PC-9 (cell line): ENCODE measurements at regions not wholly inside any gene's neighbourhood (a gene's known extent, or its start where the extent isn't known, plus 50 kb on each side); places are given as distances from the start of the nearest gene placed in this dataset.

ENCODE experiments used
- BruUV-seq: library from RNA; stranded (reverse); fragments of 400-500 nt; replicated peaks from 2 replicates; lab custom pipeline; 2021; lab: Mats Ljungman, UMichigan
- CTCF ChIA-PET: fragments of 300-600 bp; sonication (Branson Sonifier 250); formaldehyde crosslinking; loops from one replicate; lab custom pipeline; 2022; ENCODE audit warnings: antibody characterized with exemption; lab: Charles Lee
- POLR2A ChIA-PET: fragments of 300-600 bp; sonication (Branson Sonifier 250); formaldehyde crosslinking; loops from one replicate; lab custom pipeline; 2022; ENCODE audit warnings: antibody characterized with exemption; ENCODE audit not compliant: unreplicated experiment; lab: Charles Lee
- DNase-seq, 2 experiments: peaks; one replicate each; pipeline versions ENCODE4 v3.0.0 to v3.0.0-alpha.2; 2015 to 2022; ENCODE audit warnings: mixed read lengths in 1 of 2
- H2AFZ ChIP-seq: fragments of 200-600 bp; sonication (generic); 2 replicates; pipeline ENCODE4 v1.8.1; 2017; ENCODE audit warnings: antibody characterized with exemption
- H3F3A ChIP-seq: fragments of 200-600 bp; sonication (generic); 2 replicates; pipeline ENCODE4 v1.8.1; 2017; ENCODE audit warnings: antibody characterized with exemption, mild to moderate bottlenecking, low read depth; ENCODE audit not compliant: insufficient read depth
- H3K27ac ChIP-seq: fragments of 200-600 bp; sonication (generic); 2 replicates; pipeline ENCODE4 v1.6.1; 2016; ENCODE audit warnings: mixed run types
- H3K27me3 ChIP-seq: fragments of 200-600 bp; sonication (generic); 2 replicates; pipeline ENCODE4 v1.6.1; 2016; ENCODE audit warnings: low read depth, mixed run types; ENCODE audit not compliant: insufficient read depth
- H3K36me3 ChIP-seq: fragments of 200-600 bp; sonication (generic); 2 replicates; pipeline ENCODE4 v1.6.1; 2016; ENCODE audit warnings: low read depth, mixed run types
- H3K4me1 ChIP-seq: fragments of 200-600 bp; sonication (generic); replicated peaks from 2 replicates; pipeline ENCODE4 v1.6.1; 2016; ENCODE audit warnings: mixed run types; ENCODE audit not compliant: insufficient read depth
- H3K4me2 ChIP-seq: fragments of 200-600 bp; sonication (generic); 2 replicates; pipeline ENCODE4 v1.6.1; 2017; ENCODE audit warnings: mixed run types
- H3K4me3 ChIP-seq: fragments of 200-600 bp; sonication (generic); 2 replicates; pipeline ENCODE4 v1.6.1; 2016; ENCODE audit warnings: mixed run types
- H3K79me2 ChIP-seq: fragments of 200-600 bp; sonication (generic); 2 replicates; pipeline ENCODE4 v1.6.1; 2017; ENCODE audit warnings: low read depth, mixed run types
- H3K9me2 ChIP-seq: fragments of 200-600 bp; sonication (generic); 2 replicates; pipeline ENCODE4 v1.8.1; 2017; ENCODE audit warnings: mild to moderate bottlenecking; ENCODE audit not compliant: insufficient read depth
- H3K9me3 ChIP-seq: fragments of 200-600 bp; sonication (generic); 2 replicates; pipeline ENCODE4 v1.8.1; 2016; ENCODE audit warnings: low read depth; ENCODE audit not compliant: insufficient read depth
- H4K20me1 ChIP-seq: fragments of 200-600 bp; sonication (generic); 2 replicates; pipeline ENCODE4 v1.8.1; 2017; ENCODE audit not compliant: insufficient read depth
- CTCF ChIP-seq: fragments of 200-600 bp; sonication (generic); conservative IDR thresholded peaks from 2 replicates; pipeline ENCODE4 v1.6.1; 2017; ENCODE audit warnings: mixed run types, antibody characterized with exemption, mild to moderate bottlenecking, moderate library complexity
- EZH2 ChIP-seq: fragments of 200-600 bp; sonication (generic); IDR thresholded peaks from 2 replicates; pipeline ENCODE4 v1.8.0; 2017; ENCODE audit warnings: antibody characterized with exemption, low read depth
- intact Hi-C: fragments of 100-400 bp; cut with micrococcal nuclease; formaldehyde crosslinking; loops from one replicate; pipeline ENCODE4 v1.10.0; 2022; ENCODE audit not compliant: unreplicated experiment

GRCh38 chr18:41646915-41647620 lies 308.0 kb upstream of the PIK3C3 start:
- POLR2A ChIA-PET, result no interaction called here
- CTCF ChIA-PET, result no interaction called here

GRCh38 chr18:41645589-41646360 lies 309.3 kb upstream of the PIK3C3 start:
- Histone ChIP-seq H4K20me1 (no peaks in the 10 kb centered on the region), H3K4me2 (no peak overlapping the region), H3K27ac (no peak overlapping the region), H3K79me2 (no peaks in the 10 kb centered on the region), H3K27me3 (no peaks in the 10 kb centered on the region), H3K4me3 (no peak overlapping the region), H3K9me3 (no peaks in the 10 kb centered on the region), H3K36me3 (no peaks in the 10 kb centered on the region), H3K9me2 (no peaks in the 10 kb centered on the region), H3F3A (no peaks in the 10 kb centered on the region), H2AFZ (no peak overlapping the region), H3K4me1 (no peaks in the 10 kb centered on the region)
- no peak for TF ChIP-seq CTCF
- no peak for TF ChIP-seq EZH2
- BruUV-seq, result no TSS peak
- POLR2A ChIA-PET, result no interaction called here
- CTCF ChIA-PET, result no interaction called here
- no peak for DNase-seq
- intact Hi-C loops, result no loop called here

More at GRCh38 chr18:41646915-41647620, 308.0 kb upstream of the PIK3C3 start:
- no peak for DNase-seq
- no peaks in the 10 kb centered on the region for H4K20me1 ChIP-seq
- no peak overlapping the region for H3K4me2 ChIP-seq
- no peaks in the 10 kb centered on the region for H3K36me3 ChIP-seq
- H3K27ac ChIP-seq, result no peak overlapping the region
- BruUV-seq, result no TSS peak
- H3K79me2 ChIP-seq, result no peaks in the 10 kb centered on the region
- intact Hi-C loops, result no loop called here
- TF ChIP-seq CTCF, result no peak
- no peak for TF ChIP-seq EZH2
- no peaks in the 10 kb centered on the region for H3K9me2 ChIP-seq
- no peaks in the 10 kb centered on the region for H3K9me3 ChIP-seq
- no peaks in the 10 kb centered on the region for H3K4me1 ChIP-seq
- no peak overlapping the region for H2AFZ ChIP-seq
- H3K4me3 ChIP-seq, result no peak overlapping the region
- H3K27me3 ChIP-seq, result no peaks in the 10 kb centered on the region
- no peaks in the 10 kb centered on the region for H3F3A ChIP-seq

GRCh38 chr18:41644466-41644865 lies 310.6 kb upstream of the PIK3C3 start:
- no peak for TF ChIP-seq CTCF
- no peak for TF ChIP-seq EZH2
- Histone ChIP-seq H3K27me3 (no peaks in the 10 kb centered on the region), H3K4me1 (no peaks in the 10 kb centered on the region), H3F3A (no peaks in the 10 kb centered on the region), H3K27ac (no peak overlapping the region), H3K4me3 (no peak overlapping the region), H3K36me3 (no peaks in the 10 kb centered on the region), H2AFZ (no peak overlapping the region), H3K4me2 (no peak overlapping the region), H3K79me2 (no peaks in the 10 kb centered on the region), H4K20me1 (no peaks in the 10 kb centered on the region), H3K9me2 (no peaks in the 10 kb centered on the region), H3K9me3 (no peaks in the 10 kb centered on the region)
- CTCF ChIA-PET, result no interaction called here
- POLR2A ChIA-PET, result no interaction called here
- intact Hi-C loops, result no loop called here
- no peak for DNase-seq
- no TSS peak for BruUV-seq
